HS-27A (cell line): ENCODE measurements at regions not wholly inside any gene's neighbourhood (a gene's known extent, or its start where the extent isn't known, plus 50 kb on each side); places are given as distances from the start of the nearest gene placed in this dataset.
"Not testable (repeated sequence)": the region's sequence is repeated elsewhere in the genome, so short reads cannot be mapped to it uniquely, and the experiment has no call there.

ENCODE experiments used
- DNase-seq: peaks from one replicate; pipeline ENCODE4 v3.0.0-alpha.2; 2012; ENCODE audit warnings: low read depth, missing footprints

DNA sequence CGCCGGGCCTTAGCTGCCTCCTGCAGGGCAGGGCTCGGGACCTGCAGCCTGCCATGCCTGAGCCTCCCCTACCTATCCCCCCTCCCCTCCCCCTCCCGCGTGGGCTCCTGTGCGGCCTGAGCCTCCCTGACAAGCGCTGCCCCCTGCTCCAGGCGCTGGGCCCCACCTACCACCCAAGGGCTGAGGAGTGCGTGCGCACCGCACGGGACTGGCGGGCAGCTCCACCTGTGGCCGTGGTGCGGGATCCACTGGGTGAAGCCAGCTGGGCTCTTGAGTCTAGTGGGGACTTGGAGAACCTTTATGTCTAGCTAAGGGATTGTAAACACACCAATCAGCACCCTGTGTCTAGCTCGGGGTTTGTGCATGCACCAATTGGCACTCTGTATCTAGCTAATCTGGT lies 554.6 kb upstream of the ACTRT1 start:
- not testable (repeated sequence) for DNase-seq

GRCh38 chrX:128606357-128606756 lies 554.2 kb upstream of the ACTRT1 start:
- DNase-seq, result not testable (repeated sequence)

GRCh38 chrX:128601706-128602105 lies 549.5 kb upstream of the ACTRT1 start:
- no peak for DNase-seq

DNA sequence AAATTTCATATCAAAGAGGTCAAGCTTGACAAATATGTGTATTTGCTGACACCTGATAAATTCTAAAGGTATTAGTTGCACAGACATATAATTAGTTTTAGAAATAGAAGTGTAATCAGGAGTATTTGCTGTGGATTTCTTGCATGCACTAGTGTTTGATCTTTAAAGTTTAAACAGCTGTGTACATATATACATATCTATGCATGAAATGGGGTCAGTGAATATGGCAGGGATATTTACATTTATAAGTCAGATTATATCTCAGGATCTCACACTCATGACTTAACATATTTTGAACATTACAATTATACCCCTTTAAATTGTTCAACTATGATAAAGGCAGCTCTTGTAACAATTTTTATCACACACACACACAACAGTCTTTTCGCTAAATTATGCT lies 547.4 kb upstream of the ACTRT1 start:
- DNase-seq, result no peak

GRCh38 chrX:128582036-128582435 lies 529.8 kb upstream of the ACTRT1 start:
- DNase-seq, result no peak

- no peak for DNase-seq
Observed at GRCh38 chrX:128581615-128582014, 529.4 kb upstream of the ACTRT1 start.

GRCh38 chrX:128543114-128543513 lies 490.9 kb upstream of the ACTRT1 start:
- DNase-seq, result no peak

GRCh38 chrX:128518508-128518907 lies 466.3 kb upstream of the ACTRT1 start:
- DNase-seq, result no peak

- no peak for DNase-seq
Observed at GRCh38 chrX:128517691-128518090, 465.5 kb upstream of the ACTRT1 start.

DNA sequence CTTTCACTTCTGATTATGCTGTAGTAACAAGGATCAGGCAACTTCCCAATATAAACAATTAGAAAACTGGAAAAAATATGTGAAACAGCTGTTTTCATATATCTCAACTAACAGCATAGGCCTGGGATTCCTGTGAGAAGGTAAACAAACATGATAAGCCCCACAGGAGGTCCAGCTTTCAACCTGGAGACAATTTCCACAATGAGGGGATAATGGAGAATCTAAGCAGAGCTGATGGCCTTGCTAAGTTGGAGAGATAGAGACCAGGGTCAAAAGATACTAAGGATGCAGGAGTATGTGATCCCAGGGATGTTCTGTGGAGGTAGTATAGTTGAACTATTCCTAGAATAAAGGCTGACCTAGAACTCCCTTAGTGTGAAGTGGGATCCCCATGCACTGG lies 452.3 kb upstream of the ACTRT1 start:
- DNase-seq, result no peak

DNA sequence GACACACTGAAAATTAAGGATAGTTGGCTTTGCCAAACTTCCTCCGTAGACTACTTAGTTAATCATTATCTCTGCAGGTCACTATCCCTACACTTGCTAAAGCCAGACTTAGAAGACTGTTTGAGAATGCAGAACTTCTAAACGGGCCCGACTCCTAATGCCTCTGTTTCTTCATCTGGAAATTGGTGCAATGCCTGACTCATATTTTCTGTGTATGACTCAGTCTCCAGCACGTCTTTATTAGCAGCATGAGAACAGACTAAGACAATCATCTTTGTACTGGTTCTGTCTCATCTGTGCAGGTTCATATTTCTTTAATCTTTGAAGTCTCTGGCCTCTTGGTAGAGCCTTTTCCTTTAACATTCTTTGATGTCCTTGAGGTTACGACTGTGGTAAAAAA lies 411.9 kb upstream of the ACTRT1 start:
- DNase-seq, result no peak

- no peak for DNase-seq
Observed at GRCh38 chrX:128460835-128461234, 408.6 kb upstream of the ACTRT1 start.

GRCh38 chrX:128458888-128459287 lies 406.7 kb upstream of the ACTRT1 start:
- no peak for DNase-seq

DNA sequence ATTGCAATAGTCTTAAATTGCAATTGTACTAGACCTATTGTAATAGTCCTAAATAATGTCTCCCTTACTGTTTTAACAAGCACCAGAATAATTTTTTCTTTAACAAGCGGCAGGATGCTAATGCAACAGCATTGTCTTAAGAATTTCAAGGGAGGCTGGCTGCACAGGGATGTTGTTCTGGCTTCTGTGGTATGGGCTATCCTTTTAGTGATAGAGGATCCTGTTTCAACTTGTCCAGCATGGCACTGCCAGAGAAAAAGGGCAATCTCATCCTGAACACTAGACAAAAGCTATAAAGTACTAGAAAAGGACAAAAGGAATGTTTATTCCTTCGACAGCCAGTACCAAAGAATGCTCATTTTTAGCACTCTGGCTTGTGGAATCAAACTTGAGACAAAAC lies 405.5 kb upstream of the ACTRT1 start:
- no peak for DNase-seq

GRCh38 chrX:128439159-128439558 lies 387.0 kb upstream of the ACTRT1 start:
- DNase-seq, result no peak

DNA sequence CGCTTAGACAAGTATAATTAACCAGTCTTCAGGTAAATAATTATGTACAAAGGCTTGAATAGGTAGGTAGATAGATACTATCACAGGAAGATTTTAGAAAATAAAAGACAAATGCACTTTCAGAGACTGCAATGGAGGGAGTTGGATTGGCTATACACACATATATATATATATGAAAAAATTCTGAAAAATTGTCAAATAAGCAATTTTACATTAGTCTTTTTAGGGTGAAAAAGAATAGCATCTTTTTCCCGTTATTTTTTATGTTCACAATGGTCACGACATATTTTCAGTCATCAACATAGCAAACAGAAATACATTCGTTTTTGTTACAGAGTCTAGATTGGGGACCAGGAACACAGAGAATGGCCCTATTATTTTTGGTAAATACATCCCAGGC lies 385.9 kb upstream of the ACTRT1 start:
- DNase-seq, result no peak

DNA sequence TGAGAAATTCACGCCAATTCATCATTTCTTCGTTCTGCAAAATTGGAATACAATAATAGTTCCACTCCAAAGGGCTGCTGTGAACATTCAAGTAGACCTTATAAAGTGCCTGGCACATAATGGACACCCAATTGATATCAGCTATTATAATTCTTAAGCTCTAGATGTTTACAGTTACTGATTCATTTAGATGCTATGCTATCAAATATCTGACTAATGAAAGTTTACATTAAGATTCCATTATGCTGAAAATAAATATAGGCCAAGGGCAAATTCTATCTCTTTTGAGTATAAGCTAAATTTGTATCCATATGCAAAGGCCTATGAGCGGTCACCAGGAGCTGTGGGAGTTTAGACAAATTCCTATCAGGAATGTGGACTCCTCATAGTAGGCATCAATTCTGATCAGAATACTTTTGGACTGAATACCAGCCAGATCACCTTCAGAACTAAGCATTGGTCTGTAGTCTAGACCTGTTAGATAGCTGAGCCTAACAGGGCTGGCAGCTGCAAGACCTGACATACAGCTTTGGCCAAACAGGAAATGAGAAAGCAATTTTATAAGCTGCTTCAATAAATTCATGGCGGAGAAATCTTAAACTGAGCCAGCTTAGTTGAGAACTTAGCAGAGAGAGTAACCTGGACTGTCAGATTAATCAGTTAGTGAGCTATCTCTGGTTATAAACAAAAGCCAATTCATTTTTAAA lies 384.3 kb upstream of the ACTRT1 start:
- DNase-seq, result no peak

- DNase-seq, result no peak
Observed at GRCh38 chrX:128425546-128425945, 373.3 kb upstream of the ACTRT1 start.

GRCh38 chrX:128408842-128409241 lies 356.6 kb upstream of the ACTRT1 start:
- DNase-seq, result no peak

GRCh38 chrX:128396601-128397000 lies 344.4 kb upstream of the ACTRT1 start:
- DNase-seq, result no peak

DNA sequence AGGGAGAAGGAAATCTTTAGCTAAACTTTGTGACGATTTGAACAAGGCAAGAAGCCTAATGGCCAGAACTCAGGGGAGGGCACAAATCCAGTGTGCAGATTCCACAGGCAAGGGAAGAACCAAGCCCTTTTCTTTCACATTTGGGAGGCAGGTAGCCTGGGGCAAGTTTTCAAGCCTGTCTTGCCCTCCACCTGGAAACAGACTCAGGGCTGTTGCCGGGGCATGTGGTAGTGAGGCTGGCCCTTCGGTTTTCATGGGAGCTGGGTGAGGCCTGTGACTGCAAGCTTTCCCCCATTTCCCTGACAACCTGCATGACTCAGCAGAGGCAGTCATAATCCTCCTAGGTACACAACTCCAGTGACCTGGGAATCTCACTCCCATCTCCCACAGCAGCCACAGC lies 331.6 kb upstream of the ACTRT1 start:
- DNase-seq, result not testable (repeated sequence)

GRCh38 chrX:128365492-128365891 lies 313.3 kb upstream of the ACTRT1 start:
- DNase-seq, result no peak

DNA sequence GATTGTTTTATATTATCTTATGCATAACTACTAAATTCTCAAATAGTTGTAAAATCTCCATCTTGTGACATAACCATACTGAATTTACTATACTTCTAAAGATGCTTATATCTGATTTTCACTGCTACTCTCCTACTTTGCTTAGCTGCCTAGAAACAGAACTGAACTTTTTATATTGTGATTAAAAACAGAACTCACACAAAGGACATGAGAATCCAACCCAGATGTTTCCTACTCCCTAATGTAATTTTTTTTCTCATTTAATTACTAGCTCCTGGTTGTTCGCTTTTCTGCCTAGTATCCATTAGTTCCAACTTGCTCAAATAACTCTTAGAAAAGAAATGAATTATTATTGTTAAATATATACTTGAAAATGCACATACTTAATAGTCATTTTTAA lies 283.5 kb upstream of the ACTRT1 start:
- DNase-seq, result no peak

DNA sequence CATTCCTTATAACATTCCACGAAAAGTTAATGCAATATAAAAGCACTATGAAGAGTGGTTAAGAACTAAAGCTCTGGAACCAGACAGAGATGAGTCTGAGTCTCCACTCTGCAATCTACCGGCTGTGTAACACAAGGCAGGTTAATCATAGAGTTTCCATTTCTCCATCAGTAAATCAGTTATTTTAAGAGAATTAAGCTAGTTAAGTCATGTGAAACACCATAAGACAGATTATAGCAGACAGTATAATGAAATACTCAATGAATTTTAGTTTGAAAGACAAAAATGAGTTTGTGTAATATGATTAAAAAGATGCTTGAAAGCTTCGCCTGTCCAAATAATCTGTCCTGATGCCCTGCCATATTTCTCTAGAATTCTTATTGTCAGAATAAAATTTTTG lies 282.6 kb upstream of the ACTRT1 start:
- DNase-seq, result no peak

- no peak for DNase-seq
Observed at GRCh38 chrX:128310912-128311311, 258.7 kb upstream of the ACTRT1 start.
